ENCODE measurements at regions not wholly inside any gene's neighbourhood (a gene's known extent, or its start where the extent isn't known, plus 50 kb on each side); places are given as distances from the start of the nearest gene placed in this dataset.

DNA sequence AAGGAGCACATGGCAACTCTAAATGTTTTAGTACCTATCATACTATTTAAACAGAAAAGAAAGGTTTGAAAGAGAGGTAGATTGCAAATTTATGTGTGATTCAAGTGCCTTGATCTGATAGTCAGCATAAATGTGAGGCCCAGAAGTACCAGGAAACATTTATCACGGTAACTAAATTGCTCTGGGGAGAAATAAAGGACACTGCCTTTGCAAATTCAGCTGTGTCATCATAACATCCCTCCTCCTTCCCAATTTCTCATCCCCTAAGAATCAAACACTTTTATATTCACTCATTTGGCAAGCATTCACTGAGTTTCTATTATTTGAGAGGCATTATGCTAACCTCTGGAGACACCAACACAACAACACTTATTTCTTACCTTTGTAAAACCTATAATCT is 563.4 kb upstream of the CA10 start:
- H3K14ac ChIP-seq (replicated peaks; ENCODE audit: low read depth, low read length) = no peak overlapping the region
- H3K4me1 ChIP-seq (ENCODE audit: control insufficient read depth, insufficient read depth, low read length) = no peaks in the 10 kb centered on the region
- no peak overlapping the region for H2AFZ ChIP-seq (replicated peaks; ENCODE audit: low read length, poor library complexity)
- no peaks in the 10 kb centered on the region for H3K79me1 ChIP-seq (ENCODE audit: low read depth in 1 of 2, low read length in 2 of 2)
- no peak overlapping the region for H3K27ac ChIP-seq (ENCODE audit: insufficient read depth, low read length)
- H3K9me1 ChIP-seq (ENCODE audit: insufficient read depth, low read length) = no peaks in the 10 kb centered on the region
- peaks cover 7% of the 10 kb centered on the region; the same call in 1 of the 2 replicates for H3K9me3 ChIP-seq (ENCODE audit: control insufficient read depth, insufficient read depth, low read length)
- dilution Hi-C loops (cut with HindIII; ENCODE audit: low sequenced_read_pairs, unreplicated experiment) (no loop called here), intact Hi-C loops (cut with micrococcal nuclease) (no loop called here), in situ Hi-C loops (cut with MboI; ENCODE audit: low sequenced_read_pairs) (no loop called here)
- H3K18ac ChIP-seq (ENCODE audit: low read depth, low read length) = no peak overlapping the region
- H3K36me3 ChIP-seq (ENCODE audit: control insufficient read depth, insufficient read depth, low read length) = no peaks in the 10 kb centered on the region
- H2AK5ac ChIP-seq (ENCODE audit: low read depth, low read length) = no peak overlapping the region
- WGBS, 2 experiments (ENCODE audit: extremely low coverage in 2 of 2, insufficient read length in 1 of 2) = no CpG with 5 or more reads among the region's 1 CpG
- no peak overlapping the region for H3K4me3 ChIP-seq (ENCODE audit: insufficient read depth, low read depth, low read length)
- no peak overlapping the region for H2BK15ac ChIP-seq (ENCODE audit: low read depth, low read length)
- H3K23ac ChIP-seq (ENCODE audit: low read depth, low read length) = no peak overlapping the region
- H4K20me1 ChIP-seq (ENCODE audit: insufficient read depth, low read length) = no peaks in the 10 kb centered on the region
- H3K56ac ChIP-seq (ENCODE audit: extremely low read depth, insufficient read depth, low read length) = no peak overlapping the region
- no peak overlapping the region for H3K4ac ChIP-seq (ENCODE audit: low read depth, low read length)
- H2AK9ac ChIP-seq (replicated peaks; ENCODE audit: low read depth, low read length, poor library complexity) = no peak overlapping the region
- no TSS peak for BruUV-seq (replicated peaks)
- no peak overlapping the region for H3K4me2 ChIP-seq (ENCODE audit: low read depth, low read length)
- TF ChIP-seq RAD21 (IDR thresholded peaks at IDR 0.05; ENCODE audit: low read length) (no peak), FOS (IDR thresholded peaks at IDR 0.05; ENCODE audit: low read depth, low read length) (no peak), MAFK (IDR thresholded peaks at IDR 0.05; ENCODE audit: low read depth, low read length) (0 out of 2 replicates have a peak, but pooled peaks have one; percentile 4)
- no peak overlapping the region for H2BK120ac ChIP-seq (ENCODE audit: low read depth, low read length)
- ATAC-seq (ENCODE audit: low read depth) (no peak), DNase-seq (no peak)
- H2BK5ac ChIP-seq (ENCODE audit: low read depth, low read length, poor library complexity, severe bottlenecking) = no peak overlapping the region
- H4K8ac ChIP-seq (ENCODE audit: low read depth in 2 of 2, low read length in 2 of 2) = no peak overlapping the region
- no peak overlapping the region for H4K5ac ChIP-seq (ENCODE audit: low read depth, low read length)
- H4K91ac ChIP-seq (ENCODE audit: insufficient read depth, low read depth, low read length) = no peak overlapping the region
- H3K9ac ChIP-seq (ENCODE audit: low read depth, low read length) = no peak overlapping the region
- H2BK20ac ChIP-seq (ENCODE audit: low read depth, low read length) = no peak overlapping the region
- no peaks in the 10 kb centered on the region for H3K27me3 ChIP-seq (ENCODE audit: control insufficient read depth, insufficient read depth, low read length)
- ChIA-PET CTCF (no interaction called here), POLR2A (ENCODE audit: unreplicated experiment) (no interaction called here)

Data from IMR-90 (cell line).